ENCODE measurements at regions not wholly inside any gene's neighbourhood (a gene's known extent, or its start where the extent isn't known, plus 50 kb on each side); places are given as distances from the start of the nearest gene placed in this dataset.

DNA sequence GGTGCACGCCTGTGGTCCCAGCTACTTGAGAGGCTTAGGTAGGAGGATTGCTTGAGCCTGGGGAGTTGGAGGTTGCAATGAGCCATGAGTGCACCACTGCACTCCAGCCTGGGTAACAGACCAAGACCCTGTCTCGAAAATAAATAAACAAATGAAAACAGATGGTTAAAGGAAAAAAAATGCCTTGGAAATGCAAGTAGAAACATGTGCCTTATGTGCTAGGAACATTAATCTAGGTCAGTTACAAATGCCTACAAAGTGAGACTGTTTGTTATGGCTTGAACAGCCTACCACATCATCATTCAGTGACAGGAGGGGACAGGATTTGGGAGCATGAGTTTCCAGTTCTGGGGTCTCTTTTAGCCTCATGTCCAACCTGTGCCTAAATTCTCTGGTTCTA lies 52.4 kb upstream of the BCAT1 start:
- TF ChIP-seq, protein P1, sequence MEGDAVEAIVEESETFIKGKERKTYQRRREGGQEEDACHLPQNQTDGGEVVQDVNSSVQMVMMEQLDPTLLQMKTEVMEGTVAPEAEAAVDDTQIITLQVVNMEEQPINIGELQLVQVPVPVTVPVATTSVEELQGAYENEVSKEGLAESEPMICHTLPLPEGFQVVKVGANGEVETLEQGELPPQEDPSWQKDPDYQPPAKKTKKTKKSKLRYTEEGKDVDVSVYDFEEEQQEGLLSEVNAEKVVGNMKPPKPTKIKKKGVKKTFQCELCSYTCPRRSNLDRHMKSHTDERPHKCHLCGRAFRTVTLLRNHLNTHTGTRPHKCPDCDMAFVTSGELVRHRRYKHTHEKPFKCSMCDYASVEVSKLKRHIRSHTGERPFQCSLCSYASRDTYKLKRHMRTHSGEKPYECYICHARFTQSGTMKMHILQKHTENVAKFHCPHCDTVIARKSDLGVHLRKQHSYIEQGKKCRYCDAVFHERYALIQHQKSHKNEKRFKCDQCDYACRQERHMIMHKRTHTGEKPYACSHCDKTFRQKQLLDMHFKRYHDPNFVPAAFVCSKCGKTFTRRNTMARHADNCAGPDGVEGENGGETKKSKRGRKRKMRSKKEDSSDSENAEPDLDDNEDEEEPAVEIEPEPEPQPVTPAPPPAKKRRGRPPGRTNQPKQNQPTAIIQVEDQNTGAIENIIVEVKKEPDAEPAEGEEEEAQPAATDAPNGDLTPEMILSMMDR (IDR thresholded peaks at IDR 0.05; ENCODE audit: insufficient read depth, low read depth, low read length), result no peak
- no peak for TF ChIP-seq EZH2 (IDR thresholded peaks at IDR 0.05; ENCODE audit: insufficient read depth, low read length)

Data from astrocyte (in vitro differentiated cells and primary cell).